SJCRH30 (cell line): ENCODE measurements at regions not wholly inside any gene's neighbourhood (a gene's known extent, or its start where the extent isn't known, plus 50 kb on each side); places are given as distances from the start of the nearest gene placed in this dataset.
A peak's percentile ranks its signal among the peaks of the same experiment; 100 is the strongest.

Experiments used
- DNase-seq, 2 experiments: peaks; one replicate each; pipeline ENCODE4 v3.0.0-alpha.2; 2015 to 2020
- H3K27ac ChIP-seq: fragments of 250-450 bp; sonication (Bioruptor Pico); 2 replicates; pipeline ENCODE4 v1.5.1; 2020; ENCODE audit warnings: mild to moderate bottlenecking, moderate library complexity
- H3K27me3 ChIP-seq: fragments of 250-450 bp; sonication (Bioruptor Pico); 2 replicates; pipeline ENCODE4 v1.5.1; 2020; ENCODE audit warnings: mild to moderate bottlenecking, moderate library complexity
- H3K36me3 ChIP-seq: fragments of 250-450 bp; sonication (Bioruptor Pico); 2 replicates; pipeline ENCODE4 v1.5.1; 2020; ENCODE audit warnings: mild to moderate bottlenecking, moderate library complexity
- H3K4me1 ChIP-seq: fragments of 250-450 bp; sonication (Bioruptor Pico); 2 replicates; pipeline ENCODE4 v1.5.1; 2020; ENCODE audit warnings: mild to moderate bottlenecking, moderate library complexity
- H3K4me3 ChIP-seq: fragments of 250-450 bp; sonication (Bioruptor Pico); 2 replicates; pipeline ENCODE4 v1.5.1; 2020; ENCODE audit warnings: mild to moderate bottlenecking, moderate library complexity
- H3K9me3 ChIP-seq: fragments of 250-450 bp; sonication (Bioruptor Pico); replicated peaks from 2 replicates; pipeline ENCODE4 v1.5.1; 2020; ENCODE audit warnings: mild to moderate bottlenecking, moderate library complexity

DNA sequence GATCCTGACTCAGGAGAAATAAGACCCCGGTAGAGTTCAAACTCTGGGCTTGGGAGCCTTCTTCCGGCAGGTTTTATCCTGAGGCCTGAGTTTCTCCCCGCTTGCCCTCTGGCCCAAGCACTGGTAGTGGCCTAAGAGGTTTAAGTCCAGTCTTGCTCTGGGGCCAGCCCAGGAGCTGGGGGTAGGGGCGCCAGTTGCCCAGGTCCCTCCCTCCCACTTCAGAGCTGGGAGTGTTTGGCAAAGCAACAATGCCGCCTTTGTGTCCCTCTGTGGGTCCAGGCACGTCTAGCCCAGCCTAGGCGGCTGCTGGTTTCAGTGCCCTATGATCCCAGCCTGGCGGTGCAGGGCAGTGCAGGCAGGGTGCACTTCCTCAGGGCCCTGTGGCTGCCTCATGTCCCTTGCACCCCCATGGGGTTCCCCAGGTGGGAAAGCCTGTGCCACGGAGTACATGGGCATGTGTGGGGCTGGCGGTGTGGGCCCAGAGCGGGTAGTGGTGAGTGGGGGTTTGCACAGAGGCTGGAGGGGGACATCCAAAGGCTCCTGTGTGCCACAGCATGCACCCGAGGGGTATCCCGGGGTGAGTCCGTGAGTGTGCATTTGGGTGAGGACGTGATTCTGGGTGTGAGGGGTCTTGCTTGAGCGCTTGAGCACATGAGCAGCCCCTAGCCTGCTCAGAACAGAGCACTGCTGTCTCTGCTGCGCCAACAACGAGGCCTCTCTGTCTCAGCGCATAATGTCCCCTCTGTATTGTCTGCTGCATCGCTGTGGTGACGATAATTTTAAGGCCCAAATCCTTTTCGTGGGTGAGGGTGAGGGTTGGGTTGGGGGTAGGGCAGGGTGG is 61.7 kb upstream of the PSD2 start:
- H3K27ac ChIP-seq = peak overlapping the region; percentile 63
- H3K9me3 ChIP-seq = no peaks in the 10 kb centered on the region
- peak in 1 of 2 experiments; percentile 85 for DNase-seq

DNA sequence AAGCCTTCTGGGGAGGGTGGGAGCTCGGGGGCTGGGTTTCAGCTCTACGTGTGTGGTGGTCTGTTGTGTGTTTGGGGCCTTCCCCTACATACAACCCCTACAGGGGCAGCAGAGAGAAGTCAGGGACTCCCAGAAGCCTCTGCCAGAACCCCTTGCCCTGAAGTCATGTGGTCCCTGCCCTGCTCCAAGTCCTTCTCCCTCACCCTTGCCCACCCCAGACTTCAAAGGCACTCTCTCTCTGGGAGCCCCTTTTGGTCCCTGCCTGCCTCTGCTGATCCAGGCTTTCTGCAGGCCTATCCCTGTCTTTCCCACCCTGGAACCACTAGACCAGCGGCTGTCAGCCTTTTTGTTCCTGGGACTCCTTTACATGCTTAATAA is 61.1 kb upstream of the PSD2 start:
- no peaks in the 10 kb centered on the region for H3K9me3 ChIP-seq
- peaks cover 36% of the 10 kb centered on the region for H3K4me1 ChIP-seq
- no peak overlapping the region for H3K4me3 ChIP-seq
- H3K27me3 ChIP-seq = no peaks in the 10 kb centered on the region
- no peak for DNase-seq
- peak overlapping the region; percentile 63; the same call in 1 of the 2 replicates for H3K27ac ChIP-seq
- H3K36me3 ChIP-seq = no peaks in the 10 kb centered on the region

More for the DNA sequence above, 61.7 kb upstream of the PSD2 start:
- Histone ChIP-seq H3K4me3 (no peak overlapping the region), H3K4me1 (peaks cover 30% of the 10 kb centered on the region), H3K36me3 (no peaks in the 10 kb centered on the region), H3K27me3 (no peaks in the 10 kb centered on the region)

GRCh38 chr5:139738193-139739149 is 57.1 kb upstream of the PSD2 start:
- Histone ChIP-seq H3K36me3 (no peaks in the 10 kb centered on the region), H3K27ac (no peak overlapping the region), H3K27me3 (no peaks in the 10 kb centered on the region), H3K4me3 (no peak overlapping the region), H3K4me1 (peaks cover 41% of the 10 kb centered on the region), H3K9me3 (no peaks in the 10 kb centered on the region)
- no peak for DNase-seq

DNA sequence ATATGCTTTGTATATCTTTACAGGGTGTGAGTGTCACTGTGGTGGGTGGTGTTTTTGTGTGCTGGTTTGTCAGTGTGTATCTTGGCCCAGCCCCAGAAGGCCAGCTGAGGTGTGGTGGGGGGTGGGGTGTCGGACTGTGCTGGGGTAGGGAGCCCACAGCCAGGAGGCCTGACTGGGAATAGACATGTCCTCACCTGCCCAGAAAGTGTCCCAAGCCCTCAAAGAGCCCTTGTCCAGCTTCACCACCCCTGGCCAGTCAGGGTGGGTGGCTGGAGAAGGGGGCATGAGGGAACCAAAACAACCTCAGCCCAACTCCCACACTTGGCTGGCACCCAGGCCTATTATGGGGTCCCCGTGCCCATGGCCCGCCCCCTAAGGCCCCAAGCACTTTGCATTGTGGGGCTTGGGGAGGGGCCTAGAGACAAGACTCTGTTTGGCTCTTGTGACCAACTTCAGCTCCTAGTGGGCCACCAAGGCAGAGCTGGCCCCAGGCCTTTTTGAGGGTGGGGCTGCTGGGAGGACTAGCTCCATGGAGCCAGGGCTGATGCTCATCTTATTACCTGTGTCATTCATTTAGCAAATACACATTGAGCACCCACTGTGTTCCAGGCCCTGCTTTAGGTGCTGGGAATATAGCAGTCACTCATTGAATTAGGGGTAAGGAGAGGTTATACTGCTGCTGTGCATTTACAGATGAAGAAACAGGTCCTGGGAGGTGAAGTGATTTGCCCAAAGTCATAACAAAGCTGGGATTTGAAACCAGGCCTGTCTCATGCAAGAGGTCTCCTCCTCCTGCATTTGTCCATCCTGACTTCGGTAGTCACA is 56.2 kb upstream of the PSD2 start:
- H3K4me1 ChIP-seq = peaks cover 41% of the 10 kb centered on the region
- no peaks in the 10 kb centered on the region for H3K36me3 ChIP-seq
- no peak overlapping the region for H3K4me3 ChIP-seq
- H3K27ac ChIP-seq = no peak overlapping the region
- DNase-seq = peak in 1 of 2 experiments; percentile 34
- H3K9me3 ChIP-seq = no peaks in the 10 kb centered on the region
- H3K27me3 ChIP-seq = no peaks in the 10 kb centered on the region

GRCh38 chr5:139740138-139740991 is 55.2 kb upstream of the PSD2 start:
- Histone ChIP-seq H3K4me1 (peaks cover 45% of the 10 kb centered on the region), H3K36me3 (no peaks in the 10 kb centered on the region), H3K9me3 (no peaks in the 10 kb centered on the region), H3K4me3 (peak overlapping the region; percentile 9; the same call in 1 of the 2 replicates), H3K27me3 (no peaks in the 10 kb centered on the region), H3K27ac (no peak overlapping the region)
- DNase-seq = peak in 1 of 2 experiments; percentile 55

GRCh38 chr5:139740992-139741672 is 54.5 kb upstream of the PSD2 start:
- H3K36me3 ChIP-seq = no peaks in the 10 kb centered on the region
- H3K27ac ChIP-seq = no peak overlapping the region
- H3K27me3 ChIP-seq = no peaks in the 10 kb centered on the region
- DNase-seq = no peak
- H3K9me3 ChIP-seq = no peaks in the 10 kb centered on the region
- peaks cover 52% of the 10 kb centered on the region for H3K4me1 ChIP-seq
- H3K4me3 ChIP-seq = no peak overlapping the region

- no peak for DNase-seq
- no peaks in the 10 kb centered on the region for H3K36me3 ChIP-seq
- H3K4me3 ChIP-seq = no peak overlapping the region
- peaks cover 52% of the 10 kb centered on the region for H3K4me1 ChIP-seq
- no peaks in the 10 kb centered on the region for H3K9me3 ChIP-seq
- H3K27ac ChIP-seq = no peak overlapping the region
- H3K27me3 ChIP-seq = no peaks in the 10 kb centered on the region
Observed at GRCh38 chr5:139741823-139742172, 53.8 kb upstream of the PSD2 start.

GRCh38 chr5:139742173-139742903 is 53.3 kb upstream of the PSD2 start:
- Histone ChIP-seq H3K9me3 (no peaks in the 10 kb centered on the region), H3K27me3 (no peaks in the 10 kb centered on the region), H3K27ac (no peak overlapping the region), H3K36me3 (no peaks in the 10 kb centered on the region), H3K4me3 (no peak overlapping the region), H3K4me1 (peaks cover 52% of the 10 kb centered on the region)
- no peak for DNase-seq

DNA sequence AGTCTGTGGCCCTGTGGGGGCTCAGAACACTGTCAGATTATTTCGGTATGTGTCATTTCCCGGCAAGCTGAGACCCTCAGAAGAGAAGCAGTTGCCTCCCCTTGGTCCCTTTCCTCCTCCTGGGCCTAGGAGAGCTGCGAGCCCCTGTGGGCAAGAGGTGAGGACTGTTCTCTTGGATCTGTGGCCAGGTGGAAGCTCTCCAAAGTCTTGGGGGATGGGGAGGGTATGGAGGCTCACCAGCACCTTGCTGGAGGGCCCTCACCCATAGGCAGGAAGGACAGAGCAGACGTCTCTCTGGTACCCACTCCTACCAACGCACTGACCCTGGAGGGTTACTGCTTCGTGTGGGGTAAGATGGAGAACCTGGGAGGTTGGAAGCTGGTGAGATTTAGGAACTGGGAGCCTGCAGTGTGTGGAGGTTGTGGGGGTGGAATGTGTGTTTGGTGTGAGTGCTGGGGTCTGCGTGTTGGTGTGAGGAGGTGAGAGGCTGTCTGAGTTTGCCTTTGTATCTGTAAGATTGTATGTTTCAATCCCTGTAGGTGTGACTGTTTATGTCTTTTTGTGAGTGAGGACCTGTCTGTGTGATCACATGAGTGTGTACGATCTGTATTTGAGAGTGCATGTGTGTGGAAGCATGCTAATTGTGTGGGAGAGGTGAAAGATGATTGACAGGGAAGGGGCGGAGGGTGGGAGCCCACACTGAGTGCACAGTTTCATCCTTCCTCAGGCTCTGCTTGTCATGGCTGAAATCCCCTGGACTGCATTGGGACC is 52.4 kb upstream of the PSD2 start:
- H3K4me1 ChIP-seq = peaks cover 54% of the 10 kb centered on the region

GRCh38 chr5:139743804-139744203 is 51.8 kb upstream of the PSD2 start:
- no peaks in the 10 kb centered on the region for H3K9me3 ChIP-seq
- no peak for DNase-seq
- H3K4me1 ChIP-seq = peaks cover 56% of the 10 kb centered on the region
- no peaks in the 10 kb centered on the region for H3K27me3 ChIP-seq
- H3K36me3 ChIP-seq = no peaks in the 10 kb centered on the region
- H3K27ac ChIP-seq = peak overlapping the region; percentile 51
- H3K4me3 ChIP-seq = no peak overlapping the region

More for the DNA sequence above, 52.4 kb upstream of the PSD2 start:
- Histone ChIP-seq H3K4me3 (no peak overlapping the region), H3K27ac (no peak overlapping the region), H3K36me3 (no peaks in the 10 kb centered on the region), H3K27me3 (no peaks in the 10 kb centered on the region), H3K9me3 (no peaks in the 10 kb centered on the region)
- DNase-seq = no peak

GRCh38 chr5:139744471-139745131 is 51.0 kb upstream of the PSD2 start:
- H3K27ac ChIP-seq = peak overlapping the region; percentile 51
- peak; percentile 89 to 90 for DNase-seq

More at GRCh38 chr5:139744471-139745131, 51.0 kb upstream of the PSD2 start:
- Histone ChIP-seq H3K36me3 (no peaks in the 10 kb centered on the region), H3K27me3 (no peaks in the 10 kb centered on the region), H3K4me1 (peaks cover 48% of the 10 kb centered on the region), H3K9me3 (no peaks in the 10 kb centered on the region), H3K4me3 (no peak overlapping the region; the same call in 1 of the 2 replicates)
